T47D (cell line): ENCODE measurements at regions not wholly inside any gene's neighbourhood (a gene's known extent, or its start where the extent isn't known, plus 50 kb on each side); places are given as distances from the start of the nearest gene placed in this dataset.

Source experiments
- DNase-seq, 2 experiments: peaks; one replicate each; pipeline versions ENCODE4 v3.0.0 to v3.0.0-alpha.2; 2011 to 2012; ENCODE audit warnings: low read depth in 1 of 2, low spot score in 1 of 2
- JUND ChIP-seq: IDR thresholded peaks from 2 replicates; pipeline ENCODE4 v1.6.1; 2012; ENCODE audit warnings: low read depth
- in situ Hi-C: cut with HindIII; loops from 2 replicates; pipeline ENCODE4 v1.10.0; 2016; ENCODE audit warnings: low sequenced_read_pairs, low pct_unique_long_range_greater_than_20kb

- TF ChIP-seq JUND: no peak
- in situ Hi-C loops: no loop called here
- no peak for DNase-seq
Measured at GRCh38 chr3:5445676-5446201, 258.2 kb downstream of the EDEM1 start.

- in situ Hi-C loops: no loop called here
- no peak for DNase-seq
- no peak for TF ChIP-seq JUND
Measured at GRCh38 chr3:5448246-5448645, 260.7 kb downstream of the EDEM1 start.

GRCh38 chr3:5448816-5449215, 261.3 kb downstream of the EDEM1 start:
- in situ Hi-C loops: no loop called here
- no peak for DNase-seq
- no peak for TF ChIP-seq JUND

- no peak for DNase-seq
- in situ Hi-C loops: no loop called here
- TF ChIP-seq JUND: no peak
Measured at GRCh38 chr3:5456199-5456598, 268.7 kb downstream of the EDEM1 start.

DNA sequence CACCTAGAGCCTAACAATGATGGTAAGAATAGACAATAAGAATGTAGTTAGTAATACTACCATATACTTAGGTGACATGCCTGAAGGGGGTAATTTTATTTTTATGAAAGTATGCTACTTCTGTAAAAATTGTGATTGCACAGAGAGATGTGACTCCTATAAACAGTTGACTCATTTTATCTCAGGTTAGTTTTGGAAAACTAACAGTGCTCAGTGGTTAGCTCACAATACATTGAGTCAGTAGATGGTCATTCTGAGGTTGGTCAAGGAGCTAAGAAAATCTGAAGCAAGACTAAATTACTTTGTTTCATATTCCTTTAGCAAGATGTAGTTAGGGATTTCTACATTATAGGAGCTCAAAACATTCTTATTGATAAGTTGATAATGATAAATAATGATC, 271.0 kb downstream of the EDEM1 start:
- in situ Hi-C loops: no loop called here
- DNase-seq: no peak

DNA sequence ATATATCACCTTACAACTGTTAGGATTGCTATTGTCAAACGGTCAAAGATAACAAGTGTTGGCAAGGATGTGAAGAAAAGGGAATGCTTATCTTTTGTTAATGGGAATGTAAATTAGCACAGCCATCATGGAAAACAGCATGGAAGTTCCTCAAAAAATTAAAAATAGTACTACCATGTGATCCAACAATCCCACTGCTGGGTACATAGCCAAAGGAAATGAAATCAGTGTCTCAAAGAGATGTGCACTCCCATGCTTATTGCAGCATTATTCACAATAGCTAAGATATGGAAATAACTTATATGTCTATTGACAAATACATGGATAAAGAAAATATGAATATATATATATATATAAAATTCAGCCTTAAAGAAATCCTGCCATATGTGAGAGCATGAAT, 274.6 kb downstream of the EDEM1 start:
- no peak for TF ChIP-seq JUND
- in situ Hi-C loops: no loop called here
- DNase-seq: no peak

More for the DNA sequence above, 271.0 kb downstream of the EDEM1 start:
- no peak for TF ChIP-seq JUND

DNA sequence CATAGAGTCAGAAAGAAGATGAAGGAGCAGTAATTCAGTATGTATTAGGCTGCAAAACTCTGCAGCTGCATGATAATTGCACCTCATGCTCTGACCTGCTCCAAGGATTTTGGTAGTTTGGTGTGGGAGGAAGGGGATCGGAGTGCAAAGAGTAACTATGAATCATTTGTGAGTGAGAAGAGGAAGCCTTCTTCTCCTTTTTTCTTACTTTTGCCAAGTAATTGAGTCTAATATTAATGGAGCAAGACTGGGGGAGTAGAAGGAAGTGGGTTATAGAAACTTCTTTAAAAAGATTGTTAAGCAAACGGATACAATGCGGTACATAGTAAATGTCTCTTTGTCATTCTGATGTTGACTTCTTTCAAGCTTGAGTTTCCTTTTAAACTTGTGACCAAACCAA, 276.5 kb downstream of the EDEM1 start:
- TF ChIP-seq JUND: no peak
- no peak for DNase-seq
- in situ Hi-C loops: no loop called here

- no peak for DNase-seq
- TF ChIP-seq JUND: no peak
- in situ Hi-C loops: no loop called here
Measured at GRCh38 chr3:5464649-5465048, 277.1 kb downstream of the EDEM1 start.

- in situ Hi-C loops: no loop called here
- TF ChIP-seq JUND: no peak
- DNase-seq: no peak
Measured at GRCh38 chr3:5465183-5465582, 277.7 kb downstream of the EDEM1 start.

DNA sequence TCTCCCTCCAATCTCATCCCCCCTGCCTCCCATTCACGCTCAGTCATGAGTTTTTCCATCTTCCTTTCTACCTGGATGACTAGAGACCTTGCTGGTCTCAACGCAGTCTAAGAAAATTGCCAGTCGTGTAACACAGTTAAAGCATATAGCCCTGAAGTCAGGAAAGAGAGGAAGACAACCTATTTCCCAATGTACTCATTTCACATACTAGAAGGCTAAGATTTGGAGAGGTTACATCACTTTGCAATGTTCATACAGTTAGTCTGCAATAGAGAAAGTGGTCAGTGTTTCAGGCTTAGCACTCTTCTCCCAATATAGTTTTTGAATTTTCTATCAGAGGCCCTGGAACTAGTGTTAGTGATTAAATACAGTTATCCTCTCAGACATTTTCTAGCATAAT, 278.6 kb downstream of the EDEM1 start:
- TF ChIP-seq JUND: no peak
- in situ Hi-C loops: no loop called here
- DNase-seq: no peak

GRCh38 chr3:5466717-5467116, 279.2 kb downstream of the EDEM1 start:
- in situ Hi-C loops: no loop called here
- DNase-seq: no peak
- no peak for TF ChIP-seq JUND

GRCh38 chr3:5473471-5473870, 286.0 kb downstream of the EDEM1 start:
- no peak for TF ChIP-seq JUND
- DNase-seq: no peak
- in situ Hi-C loops: no loop called here

DNA sequence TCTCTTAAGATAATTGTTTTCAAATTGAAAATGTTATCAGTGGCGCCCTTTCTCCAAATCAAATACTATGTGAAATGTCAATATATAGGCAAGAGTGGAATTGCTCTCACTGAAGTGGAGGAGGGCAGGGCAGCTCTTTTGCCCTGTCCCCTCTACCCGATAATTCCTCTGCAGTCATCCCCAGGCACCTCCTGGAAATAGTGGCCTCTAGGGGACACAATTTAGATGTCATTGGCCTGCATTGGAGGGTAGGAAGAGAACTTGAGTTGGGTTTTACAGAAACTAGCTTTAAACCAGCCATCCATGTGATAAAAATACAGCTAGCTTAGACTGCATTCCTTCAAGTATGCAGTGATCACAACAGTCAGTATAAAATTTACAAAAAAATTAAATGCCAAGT, 288.9 kb downstream of the EDEM1 start:
- in situ Hi-C loops: no loop called here
- no peak for DNase-seq
- no peak for TF ChIP-seq JUND

DNA sequence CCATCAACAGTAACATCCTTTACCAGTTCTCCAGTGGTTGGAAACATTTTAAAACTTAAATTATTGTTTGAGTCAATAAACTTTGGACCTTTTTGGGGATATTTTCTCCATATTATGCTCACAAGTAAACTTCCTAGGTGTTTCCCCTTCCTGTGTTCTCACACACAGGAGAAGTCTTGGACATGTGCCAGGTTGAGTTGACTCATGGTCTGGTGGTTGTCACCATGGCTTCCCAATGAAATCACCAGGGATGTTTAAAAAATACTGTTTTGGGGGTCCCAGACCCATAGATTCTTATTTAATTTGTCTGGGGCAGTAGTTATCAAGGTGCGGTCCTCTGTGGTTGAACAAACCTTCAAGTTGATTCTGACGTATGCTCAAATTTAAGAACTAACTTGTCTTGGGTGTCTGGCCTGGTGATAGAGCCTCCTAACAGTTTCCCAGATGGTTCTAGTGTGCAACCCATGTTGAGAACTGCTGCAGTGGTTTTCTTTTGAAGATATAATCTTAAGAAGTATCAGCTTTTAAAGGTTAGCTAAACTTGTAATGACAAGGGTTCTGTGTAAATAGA, 291.8 kb downstream of the EDEM1 start:
- in situ Hi-C loops: no loop called here

More for the DNA sequence above, 291.8 kb downstream of the EDEM1 start:
- TF ChIP-seq JUND: no peak
- DNase-seq: peak in 1 of 2 experiments; percentile 9
